IPS DF 4.7 (cell line): ENCODE measurements at regions not wholly inside any gene's neighbourhood (a gene's known extent, or its start where the extent isn't known, plus 50 kb on each side); places are given as distances from the start of the nearest gene placed in this dataset.

Experiments
- DNase-seq: peaks from one replicate; pipeline ENCODE4 v3.0.0-alpha.2; 2013; ENCODE audit warnings: low spot score; ENCODE audit errors: extremely low read depth

DNA sequence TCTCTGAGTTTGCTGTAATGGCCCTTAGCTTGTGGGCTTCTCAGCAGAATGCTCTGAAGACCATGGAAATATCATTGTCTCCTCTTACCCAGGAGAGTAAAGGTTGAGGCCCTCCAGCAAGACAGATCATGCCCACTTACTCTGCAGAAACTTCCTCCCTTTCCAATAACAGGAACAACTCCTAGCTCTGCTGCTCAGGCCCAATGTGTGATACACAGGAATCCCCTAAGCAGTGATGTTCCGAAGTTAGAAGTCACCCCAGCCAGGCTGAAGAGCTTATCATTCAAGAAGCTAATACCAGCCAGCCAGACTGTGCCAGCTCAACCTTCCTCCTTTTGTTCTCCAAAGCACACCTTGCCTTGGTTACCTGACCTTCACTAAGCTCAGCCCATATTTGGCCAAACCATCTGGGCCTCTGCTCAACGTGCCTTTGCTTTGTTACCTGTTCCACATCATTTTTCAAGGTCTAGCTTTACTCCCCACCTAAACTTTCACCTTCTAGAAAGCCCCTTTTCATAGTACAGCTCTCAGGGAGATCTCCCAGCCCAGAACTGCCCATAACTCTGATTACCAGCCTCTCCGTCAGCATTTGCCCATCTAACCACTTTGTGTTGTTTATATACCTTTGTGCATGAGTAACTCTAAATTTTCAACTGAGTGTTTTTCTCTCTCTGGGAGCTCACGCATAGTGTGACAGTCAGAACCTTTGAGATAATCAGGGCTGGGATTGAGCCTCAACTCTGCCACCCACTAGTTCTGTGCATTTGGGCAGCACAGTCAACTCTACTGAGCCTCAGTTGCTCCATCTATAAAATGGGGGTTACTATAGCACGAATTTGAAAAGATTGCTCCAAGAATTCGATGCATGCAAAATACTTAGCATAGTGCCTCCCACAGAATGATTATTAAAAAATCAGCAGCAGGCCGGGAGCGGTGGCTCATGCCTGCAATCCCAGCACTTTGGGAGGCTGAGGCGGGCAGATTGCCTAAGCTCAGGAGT is 107.6 kb upstream of the CPEB4 start:
- no peak for DNase-seq

DNA sequence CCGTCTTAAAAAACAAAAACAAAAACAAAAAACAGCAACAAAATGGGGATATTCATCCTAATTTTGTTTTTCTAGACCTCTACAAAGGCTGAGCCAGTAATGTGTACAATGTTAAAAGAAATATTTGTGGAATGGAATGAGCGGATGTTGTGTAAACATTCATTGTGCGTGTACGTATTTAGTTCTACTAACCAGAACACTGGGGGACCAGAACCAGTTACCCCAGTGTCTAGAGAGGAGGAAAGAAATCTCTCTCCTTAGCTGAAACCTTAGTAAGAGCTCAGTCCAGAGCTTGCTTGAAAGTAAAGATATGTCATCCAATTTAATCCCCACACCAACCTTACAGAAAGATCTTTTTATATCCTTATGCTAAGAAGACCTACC is 106.7 kb upstream of the CPEB4 start:
- no peak for DNase-seq

DNA sequence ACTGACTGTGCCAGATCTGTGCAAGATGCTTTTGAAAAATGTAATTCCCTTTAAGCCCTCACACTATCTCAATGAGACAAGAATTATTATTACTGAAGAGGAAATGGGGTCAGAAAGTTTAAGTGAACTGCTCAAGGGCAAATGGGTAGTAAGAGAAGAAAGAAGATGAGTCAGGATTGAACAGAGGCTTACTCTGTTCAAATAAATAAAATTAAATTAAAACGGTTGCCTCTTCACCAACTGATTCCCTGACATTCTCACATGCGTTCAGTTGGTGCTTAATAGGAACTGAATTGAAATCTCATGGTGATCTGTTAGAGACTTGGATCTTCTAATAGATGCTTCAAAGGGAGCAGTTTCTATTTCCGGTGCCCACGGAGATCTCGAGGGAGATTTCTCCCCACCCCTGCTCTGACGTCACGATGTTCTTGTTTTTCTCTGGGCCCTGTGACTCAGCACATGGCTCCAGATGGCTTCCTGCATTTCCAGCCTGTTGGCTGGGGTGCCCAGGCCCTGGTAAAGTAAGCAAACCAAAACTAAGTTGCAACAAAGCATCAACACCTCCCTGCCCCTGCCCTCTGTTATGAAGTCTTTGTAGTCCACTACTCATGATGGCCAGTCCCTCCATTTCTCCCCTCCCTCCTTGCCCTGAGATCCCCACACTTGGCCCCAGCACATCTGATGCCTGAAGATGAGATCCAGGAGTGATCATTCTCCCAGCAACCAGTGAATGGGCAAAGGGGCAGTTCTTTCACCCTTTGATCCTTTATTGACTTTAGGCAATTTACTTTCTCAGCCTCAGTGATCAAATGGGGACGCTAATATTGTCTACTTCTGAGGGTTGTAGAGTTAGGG is 106.1 kb upstream of the CPEB4 start:
- DNase-seq = no peak

DNA sequence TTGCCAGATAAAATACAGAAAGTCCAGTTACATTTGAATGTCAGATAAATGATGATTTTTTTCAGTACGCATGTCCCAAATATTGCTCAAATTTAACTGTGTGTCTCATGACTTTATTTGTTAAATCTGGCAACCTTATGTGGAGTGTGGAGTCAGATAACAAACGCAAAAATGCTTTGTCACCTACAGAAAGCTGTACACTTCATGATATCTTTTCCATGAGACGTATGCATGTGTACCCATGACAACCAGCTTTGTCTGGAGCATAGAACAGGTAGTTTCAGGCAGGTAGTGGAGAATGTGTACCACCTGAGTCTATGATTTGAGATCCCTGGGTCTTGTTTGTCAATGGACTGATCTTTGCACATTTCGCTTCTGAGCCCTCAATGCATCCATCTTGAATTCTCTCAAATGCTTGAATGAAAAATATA is 105.5 kb upstream of the CPEB4 start:
- no peak for DNase-seq

DNA sequence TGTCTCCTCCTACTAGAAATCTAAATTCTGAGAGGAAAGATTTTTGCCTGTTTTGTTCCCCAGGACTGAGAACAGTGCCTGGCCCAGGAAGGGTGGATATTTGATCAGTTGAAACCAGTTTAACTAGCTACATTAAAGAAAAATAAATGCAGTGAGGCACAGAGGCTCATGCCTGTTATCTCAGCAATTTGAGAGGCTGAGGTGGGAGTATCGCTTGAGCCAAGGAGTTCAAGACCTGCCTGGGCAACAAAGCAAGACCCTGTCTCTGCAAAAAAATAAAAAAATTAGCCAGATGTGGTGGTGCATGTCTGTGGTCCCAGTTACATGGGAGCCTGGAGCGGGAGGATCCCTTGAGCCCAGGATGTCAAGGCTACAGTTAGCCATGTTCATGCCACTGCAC is 104.8 kb upstream of the CPEB4 start:
- no peak for DNase-seq

DNA sequence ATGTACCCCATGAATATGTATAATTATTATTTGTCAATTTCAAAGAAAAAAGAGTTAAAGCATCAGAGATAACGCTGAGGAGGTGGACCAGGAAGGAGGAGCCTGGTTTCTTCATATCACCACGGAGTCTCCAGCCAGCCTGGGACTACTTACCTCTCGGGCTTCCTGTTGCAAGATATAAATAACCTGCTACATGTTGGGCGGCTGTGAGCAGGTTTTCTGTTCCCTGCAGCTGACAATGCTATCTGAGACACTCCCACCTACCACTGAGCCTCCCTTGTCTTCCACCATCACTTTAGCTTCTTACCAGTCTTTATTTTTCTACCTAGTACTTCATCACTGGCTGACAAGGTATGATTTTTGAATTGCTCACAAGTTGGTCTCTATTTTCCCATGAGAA is 102.7 kb upstream of the CPEB4 start:
- DNase-seq = no peak

DNA sequence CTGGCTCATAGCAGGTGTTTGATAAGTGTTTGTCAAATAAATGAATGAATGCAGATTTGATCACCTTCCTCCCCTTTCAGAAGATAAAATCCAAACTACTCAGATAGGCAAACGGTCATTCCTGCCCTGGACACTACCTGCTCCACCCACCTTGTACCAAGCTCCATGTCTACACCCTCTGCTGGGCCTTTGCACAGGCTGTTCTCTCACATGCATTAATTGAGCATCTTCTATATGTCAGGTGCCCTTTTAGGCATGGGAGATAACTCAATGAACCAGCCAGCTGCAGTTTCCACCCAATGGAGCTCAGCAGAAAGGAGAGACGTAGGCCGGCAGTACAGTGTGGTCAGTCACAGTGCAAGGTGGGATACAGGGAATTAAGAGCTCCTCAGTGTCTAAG is 102.3 kb upstream of the CPEB4 start:
- DNase-seq = no peak

DNA sequence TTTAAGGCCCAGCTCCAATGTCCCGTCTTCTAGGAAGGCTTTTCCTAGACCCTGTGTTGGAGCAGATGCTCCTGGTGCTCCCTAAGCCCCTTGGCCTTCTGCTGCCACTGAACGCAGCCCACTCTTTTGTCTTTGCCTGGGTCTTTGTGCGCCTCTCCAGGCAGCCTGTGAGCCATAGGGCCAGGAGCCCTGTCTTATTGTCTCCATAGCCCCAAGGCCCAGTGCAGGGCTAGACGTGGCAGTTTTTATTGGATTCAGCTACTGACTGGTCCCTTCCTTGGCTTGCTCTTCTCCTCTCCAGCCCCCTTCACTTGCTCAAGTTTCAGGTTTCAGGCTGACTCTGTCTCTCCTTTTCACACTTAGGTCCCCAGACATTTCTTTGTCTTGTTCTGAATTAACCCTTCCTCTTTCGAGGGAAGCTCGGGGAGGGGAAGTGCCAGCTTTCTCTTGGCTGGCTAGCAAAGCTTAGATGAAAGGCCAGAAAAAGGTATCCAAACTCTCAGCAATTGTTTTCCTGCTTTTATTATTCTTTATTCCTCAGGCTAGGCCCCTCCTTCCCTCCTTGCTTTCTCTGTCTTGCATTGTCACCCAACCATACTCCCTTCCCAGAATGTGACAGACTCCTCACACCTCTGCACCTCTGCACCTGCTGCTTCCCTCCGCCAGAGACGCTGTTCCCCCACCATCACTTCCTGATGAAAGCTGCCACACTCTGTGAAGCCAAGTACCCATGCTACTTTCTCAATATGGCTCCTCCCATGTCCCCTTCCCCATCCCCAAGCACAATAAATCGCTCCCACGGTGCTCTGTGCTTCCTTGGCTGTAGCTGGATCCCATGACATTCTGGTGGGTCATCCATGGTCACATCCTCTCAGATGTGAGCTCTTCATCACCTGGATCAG is 101.6 kb upstream of the CPEB4 start:
- DNase-seq = no peak

DNA sequence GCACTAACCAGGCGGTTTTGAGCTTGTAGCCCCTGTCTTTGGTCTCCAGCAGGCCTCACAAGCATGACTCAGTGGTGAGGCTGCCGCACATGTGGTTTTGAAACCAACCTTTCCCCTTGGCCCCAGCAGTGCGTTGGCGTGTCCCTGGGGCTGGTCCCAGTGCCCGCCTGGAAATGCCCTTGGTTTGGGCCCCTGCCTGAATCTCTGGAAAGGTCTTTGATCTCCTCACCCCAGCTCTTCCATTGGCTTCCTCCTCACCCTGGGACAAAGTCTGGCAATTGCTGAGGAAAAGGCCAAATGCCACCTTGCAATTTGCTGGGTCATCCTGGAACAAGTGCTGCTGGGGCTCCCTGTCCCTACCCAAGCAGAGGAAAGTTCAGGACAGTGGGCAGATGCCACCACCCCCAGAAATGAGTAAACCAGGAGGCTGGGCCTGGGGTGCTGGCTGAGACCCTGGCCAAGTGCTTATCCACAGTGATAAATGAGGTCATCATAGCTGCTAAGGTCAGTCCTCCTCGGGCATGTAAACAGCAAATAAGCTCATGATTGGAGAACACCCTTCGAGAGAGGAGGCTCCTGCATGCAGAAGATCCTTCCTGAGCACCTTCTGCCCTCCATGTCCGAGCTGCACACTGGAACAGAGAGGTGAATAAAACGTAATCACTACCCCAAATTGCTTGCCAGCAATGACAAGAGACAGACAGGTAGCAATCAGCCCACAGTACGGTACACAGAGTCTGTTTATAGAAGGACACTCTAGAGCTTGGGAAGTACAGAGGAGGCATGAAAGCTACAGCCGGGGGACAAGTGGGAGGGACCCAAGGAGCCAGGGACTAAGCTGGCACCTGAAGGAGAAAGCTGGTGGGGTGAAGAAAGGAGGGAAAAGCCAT is 98.9 kb upstream of the CPEB4 start:
- no peak for DNase-seq

DNA sequence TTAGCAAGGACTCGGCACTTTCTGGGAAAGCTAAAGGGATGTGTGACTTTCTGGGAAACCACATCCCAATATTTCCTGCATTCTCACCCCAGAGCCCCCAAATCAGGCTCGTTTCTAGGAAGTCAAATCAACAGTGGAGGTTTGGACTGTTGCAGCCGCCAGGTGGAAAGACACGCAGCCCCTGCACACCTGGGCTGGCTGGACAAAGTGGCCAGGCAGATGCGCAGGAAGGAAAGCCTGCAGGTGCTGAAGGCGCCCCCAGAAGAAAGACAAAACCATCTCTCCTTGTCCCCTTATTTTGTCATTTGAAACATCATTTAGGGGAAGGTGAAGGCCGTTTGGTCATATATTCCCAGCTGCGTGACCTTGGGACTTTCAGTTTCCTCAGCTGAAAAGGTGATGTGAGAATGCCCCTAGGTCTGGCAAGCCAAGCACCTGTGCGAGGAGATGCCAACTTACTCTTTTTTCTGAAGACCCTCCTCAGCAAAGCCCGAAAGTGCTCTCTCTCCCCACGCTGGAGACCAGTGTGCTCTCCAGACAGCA is 97.9 kb upstream of the CPEB4 start:
- DNase-seq = no peak

DNA sequence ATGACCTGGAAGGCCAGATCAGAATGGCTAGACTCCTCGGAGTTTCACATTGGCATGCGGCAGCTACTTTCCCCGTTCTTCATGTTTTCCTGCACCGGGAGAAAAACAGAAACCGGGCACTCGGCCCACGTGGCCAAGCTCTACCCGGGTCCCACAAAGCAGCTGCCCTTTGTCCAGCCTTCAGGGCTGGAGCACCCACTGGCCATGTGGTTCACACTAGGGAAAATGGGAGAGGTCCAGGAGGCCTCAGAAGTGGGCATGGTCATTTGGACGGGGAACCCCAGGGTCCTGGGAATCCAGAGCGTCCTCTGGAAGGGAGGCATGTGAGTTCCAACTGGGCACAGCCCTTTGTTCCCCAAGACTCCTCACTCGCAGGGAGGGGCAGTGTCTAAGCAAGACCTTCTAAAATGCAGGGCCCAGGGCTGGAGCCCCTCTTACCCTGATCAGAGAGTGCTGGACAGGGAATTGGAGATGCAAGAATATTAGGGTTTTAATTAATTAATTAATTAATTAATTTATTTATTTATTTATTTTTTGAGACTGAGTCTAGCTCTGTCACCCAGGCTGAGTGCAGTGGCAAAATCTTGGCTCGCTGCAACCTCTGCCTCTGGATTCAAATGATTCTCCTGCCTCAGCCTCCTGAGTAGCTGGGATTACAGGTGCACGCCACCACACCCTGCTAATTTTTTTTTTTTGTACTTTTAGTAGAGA is 97.2 kb upstream of the CPEB4 start:
- no peak for DNase-seq

DNA sequence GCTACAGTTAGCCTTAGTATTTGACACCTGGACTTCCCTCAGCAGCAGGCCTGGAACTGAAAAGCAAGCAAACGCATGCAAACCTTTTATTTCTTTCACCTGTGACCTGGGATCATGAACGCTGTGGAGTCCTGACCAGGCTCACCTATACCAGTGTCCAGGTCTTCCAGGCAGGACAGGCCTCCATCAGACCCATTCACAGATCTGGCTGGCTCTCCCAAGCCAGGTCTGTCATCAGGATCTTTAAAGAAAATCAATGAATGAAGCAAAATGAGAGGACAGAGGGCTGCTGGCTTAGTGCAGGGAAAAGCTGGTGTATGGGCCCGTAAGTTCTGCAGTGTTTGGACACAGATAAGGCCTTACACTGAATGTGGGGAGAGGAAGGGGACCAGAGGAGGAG is 96.3 kb upstream of the CPEB4 start:
- no peak for DNase-seq

DNA sequence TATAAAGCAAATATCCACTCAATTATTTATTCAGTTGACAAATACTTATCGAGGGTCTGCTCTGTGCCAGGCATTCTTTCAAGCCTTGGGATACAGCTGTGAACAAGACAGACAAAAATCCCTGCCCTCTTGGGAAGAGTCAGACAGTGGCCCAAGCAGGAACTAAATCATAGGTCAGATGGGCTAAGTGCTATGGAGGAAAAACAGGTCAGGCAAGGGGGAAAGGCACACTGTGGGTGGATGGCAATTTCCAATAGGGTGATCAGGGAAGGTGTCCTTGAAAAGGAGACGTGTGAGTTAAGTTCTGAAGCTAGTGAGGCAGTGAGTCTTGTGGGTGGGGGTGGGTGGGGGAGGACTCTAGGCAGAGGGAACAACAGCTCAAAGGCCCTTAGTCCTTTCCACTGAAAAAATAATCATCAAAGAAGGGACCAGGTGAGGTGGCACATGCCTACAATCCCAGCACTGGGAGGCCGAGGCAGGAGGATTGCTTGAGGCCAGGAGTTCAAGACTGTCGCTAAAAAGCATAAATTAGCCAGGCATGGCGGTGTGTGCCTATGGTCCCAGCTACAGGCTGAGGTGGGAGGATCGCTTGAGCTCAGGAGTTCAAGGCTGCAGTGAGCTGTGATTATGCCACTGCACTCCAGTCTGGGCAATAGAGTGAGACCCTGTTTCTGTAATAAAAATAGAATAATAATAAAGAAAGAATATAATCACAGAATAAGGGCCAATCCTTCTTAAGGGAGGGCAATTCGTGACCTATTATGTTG is 95.2 kb upstream of the CPEB4 start:
- no peak for DNase-seq

DNA sequence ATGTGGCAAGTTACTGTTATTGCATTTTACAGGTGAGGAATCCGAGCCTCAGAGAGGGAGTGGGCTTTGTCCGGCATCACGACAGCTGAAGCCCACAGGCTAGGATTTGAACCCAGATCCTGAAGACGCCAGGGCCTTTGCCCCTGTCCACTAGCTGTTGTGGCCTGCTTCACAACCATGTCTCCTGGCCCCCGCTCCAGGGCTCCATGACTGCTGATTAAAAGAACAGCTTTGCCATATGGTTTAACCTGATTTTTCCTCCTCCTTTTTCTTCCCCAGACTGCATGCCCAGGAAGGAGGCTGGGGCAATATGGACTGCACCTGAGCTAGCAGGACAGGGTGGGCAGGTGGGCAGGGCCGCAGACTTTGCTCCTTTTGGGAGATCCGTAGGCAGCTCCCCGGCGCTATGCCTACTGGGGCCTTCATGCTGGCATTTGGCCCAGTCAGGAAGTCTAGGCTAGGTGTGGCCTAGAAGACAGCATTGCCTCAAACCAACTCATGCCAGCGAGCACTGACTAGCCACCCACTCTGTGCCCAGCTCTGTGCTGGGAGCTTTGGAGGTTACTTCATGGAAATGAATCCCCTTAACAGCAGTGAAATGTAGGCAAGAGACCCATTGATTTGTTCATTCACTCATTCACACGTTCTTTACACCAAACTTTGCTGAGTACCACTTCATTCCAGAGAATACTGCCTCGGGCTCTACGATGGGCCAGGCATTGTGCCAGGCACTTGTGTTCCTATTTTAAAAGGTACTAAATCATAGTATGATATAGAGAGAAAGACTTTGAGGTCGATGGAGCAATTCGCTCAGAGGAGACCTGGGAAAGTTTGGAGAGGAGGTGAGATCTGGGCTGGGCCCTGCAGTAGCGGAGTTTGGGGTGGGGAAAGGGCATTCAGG is 94.3 kb upstream of the CPEB4 start:
- no peak for DNase-seq

DNA sequence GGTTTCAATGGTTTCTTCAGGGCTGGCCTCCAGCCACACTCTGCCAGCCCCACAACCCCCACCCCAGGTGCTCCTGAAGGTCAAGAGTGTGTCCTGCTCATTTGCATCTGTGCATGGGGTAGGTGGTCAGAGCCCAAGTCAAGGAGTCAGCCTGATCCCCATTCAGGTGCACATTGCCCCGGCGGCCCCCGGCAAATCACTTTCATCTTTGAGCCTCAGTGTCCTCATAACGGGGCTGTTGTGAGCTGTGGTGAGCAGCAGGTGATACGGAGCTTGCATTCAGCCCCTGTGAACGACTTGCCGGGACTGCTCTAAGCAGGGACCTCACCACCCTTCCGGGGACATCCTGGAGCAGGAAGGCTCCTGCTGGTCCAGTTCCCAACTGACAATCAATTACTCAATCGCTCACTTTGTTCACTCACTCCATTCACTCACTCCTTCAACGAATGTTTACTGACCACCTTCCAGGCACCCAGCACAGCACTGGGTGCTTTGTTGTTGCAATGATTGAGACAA is 93.2 kb upstream of the CPEB4 start:
- no peak for DNase-seq

DNA sequence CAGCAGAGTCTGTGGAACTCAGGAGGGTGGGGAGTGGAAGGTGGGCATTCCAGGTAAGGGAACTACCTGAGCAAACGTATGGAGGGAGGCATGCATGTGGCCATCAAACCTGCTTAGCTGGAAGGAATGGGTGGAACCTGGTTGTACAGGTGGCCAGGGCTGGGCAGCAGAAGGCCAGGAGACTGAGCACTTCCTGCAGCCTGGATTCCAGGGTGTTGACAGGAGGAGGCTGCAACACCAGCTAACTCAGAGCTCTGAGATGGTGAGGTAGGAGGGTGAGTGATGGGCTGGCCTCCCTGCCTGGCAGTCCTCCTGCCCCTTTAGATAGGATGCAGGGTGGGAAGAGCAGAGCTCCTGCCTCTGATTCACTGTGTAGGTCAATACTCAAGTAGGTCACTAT is 92.5 kb upstream of the CPEB4 start:
- no peak for DNase-seq

DNA sequence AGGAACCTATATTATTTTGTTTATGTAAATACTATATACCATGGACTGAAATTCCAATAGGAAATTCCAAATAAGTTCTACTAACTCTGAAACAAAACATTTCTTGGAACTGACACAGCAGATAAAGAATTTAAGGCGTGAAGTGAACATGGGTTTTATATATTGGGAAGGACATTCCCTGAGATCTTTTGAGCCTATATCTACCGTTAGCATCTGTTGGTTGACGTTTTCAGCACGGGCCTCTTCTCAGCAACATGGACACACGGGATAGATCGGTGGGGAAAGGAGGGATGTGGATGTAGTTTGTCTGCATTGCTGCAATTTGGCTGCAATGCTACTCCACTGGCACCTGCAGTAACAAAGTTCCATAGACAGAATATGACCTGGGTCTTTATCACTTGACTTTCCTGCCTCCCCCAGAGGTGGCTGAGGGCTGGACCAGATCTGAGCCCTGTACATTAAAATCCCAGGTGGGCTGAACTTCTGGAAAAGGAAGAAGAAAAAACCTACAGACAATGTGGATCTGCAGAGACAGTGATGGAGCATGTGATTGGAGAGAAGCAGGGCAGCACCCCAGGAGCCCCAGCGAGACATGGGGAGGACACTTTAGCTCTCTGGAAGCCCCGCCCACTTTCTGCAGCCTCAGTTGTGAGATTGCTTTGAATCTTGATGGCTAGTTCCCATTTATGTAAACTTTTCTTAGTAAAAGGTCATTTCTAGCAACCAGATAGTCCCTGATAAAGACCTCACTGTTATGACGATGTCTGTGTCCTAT is 91.2 kb upstream of the CPEB4 start:
- DNase-seq = no peak
